K562 (cell line): ENCODE measurements at regions not wholly inside any gene's neighbourhood (a gene's known extent, or its start where the extent isn't known, plus 50 kb on each side); places are given as distances from the start of the nearest gene placed in this dataset.

Experiments used
- BHLHE40 ChIP-seq: IDR thresholded peaks from 2 replicates; pipeline ENCODE4 v1.6.1; 2011; ENCODE audit warnings: low read length, improper control_type of control experiment
- DMBX1 ChIP-seq: fragments of 250-450 bp; sonication (Bioruptor Pico); IDR thresholded peaks from 2 replicates; pipeline ENCODE4 v1.8.0; 2022; ENCODE audit warnings: inconsistent platforms, mild to moderate bottlenecking, moderate library complexity, borderline replicate concordance
- GATAD2B ChIP-seq: fragments of 450-650 bp; IDR thresholded peaks from 2 replicates; pipeline ENCODE4 v1.6.1; 2017; ENCODE audit warnings: mild to moderate bottlenecking, borderline replicate concordance
- KAT8 ChIP-seq: fragments of 450-650 bp; IDR thresholded peaks from 2 replicates; pipeline ENCODE4 v1.6.1; 2016; ENCODE audit warnings: low read depth, mild to moderate bottlenecking
- NUFIP1 ChIP-seq: fragments of 450-650 bp; IDR thresholded peaks from 2 replicates; pipeline ENCODE4 v1.6.1; 2018; ENCODE audit not compliant: partially characterized antibody
- POLR2G ChIP-seq: fragments of 200-400 bp; formaldehyde crosslinking; IDR thresholded peaks from 2 replicates; pipeline ENCODE4 v1.6.1; 2017; ENCODE audit warnings: low read depth, mild to moderate bottlenecking, antibody characterized with exemption, low read length, moderate library complexity
- REST ChIP-seq, 2 experiments: fragments of 450-650 bp; formaldehyde crosslinking in 1 of 2; IDR thresholded peaks; 2 replicates each; pipeline versions ENCODE4 v1.4.0 to v1.6.1; 2014 to 2020; ENCODE audit warnings: mild to moderate bottlenecking in 2 of 2, borderline replicate concordance in 1 of 2, low read depth in 1 of 2
- SAP30 ChIP-seq: fragments of 200-600 bp; sonication (generic); IDR thresholded peaks from 2 replicates; pipeline ENCODE4 v1.6.1; 2012; ENCODE audit warnings: borderline replicate concordance, low read depth, mild to moderate bottlenecking, moderate library complexity, low read length, control low read depth, inconsistent platforms; ENCODE audit not compliant: insufficient read depth, poor library complexity, severe bottlenecking
- SRF ChIP-seq, 2 experiments: fragments of 250-450, 450-650 bp in 1 of 2; sonication (Bioruptor Pico) in 1 of 2; sonication (generic) in 1 of 2; formaldehyde crosslinking; IDR thresholded peaks; 2 replicates each; pipeline versions ENCODE4 v1.5.0 to v1.5.1; 2020 to 2022; ENCODE audit warnings: mild to moderate bottlenecking in 1 of 2, missing genetic modification reagents in 1 of 2
- TAF7 ChIP-seq: fragments of 450-650 bp; IDR thresholded peaks from 2 replicates; pipeline ENCODE4 v1.6.1; 2016; ENCODE audit warnings: missing genetic modification characterization, missing compliant biosample characterization
- THAP12 ChIP-seq: fragments of 250-450 bp; sonication (Bioruptor Pico); IDR thresholded peaks from 2 replicates; pipeline ENCODE4 v1.9.0; 2021; ENCODE audit warnings: mild to moderate bottlenecking, inconsistent platforms
- ZBTB33 ChIP-seq: sonication (generic); formaldehyde crosslinking; IDR thresholded peaks from 2 replicates; pipeline ENCODE4 v1.8.1; 2023; ENCODE audit warnings: mild to moderate bottlenecking, missing genetic modification reagents
- ZNF143 ChIP-seq: sonication (generic); formaldehyde crosslinking; IDR thresholded peaks from 2 replicates; pipeline ENCODE4 v1.9.0; 2022; ENCODE audit warnings: mild to moderate bottlenecking, missing genetic modification reagents

- TF ChIP-seq SRF (CRISPR knock-in tag; IDR thresholded peaks at IDR 0.05) (peak; percentile 36 to 75; a peak in 1 of 4 replicates), KAT8 (no peak), DMBX1 (CRISPR knock-in tag) (peak; percentile 84), ZBTB33 (CRISPR knock-in tag) (peak; percentile 56), GATAD2B (no peak), THAP12 (peak; percentile 75), TAF7 (peak; percentile 95), SAP30 (peak; percentile 75), BHLHE40 (peak; percentile 20; the same call in 1 of the 2 replicates), POLR2G (peak; percentile 92), ZNF143 (CRISPR knock-in tag) (0 out of 2 replicates have a peak, but pooled peaks have one; percentile 53), REST (IDR thresholded peaks at IDR 0.05; ENCODE audit: borderline replicate concordance) (no peak), REST (CRISPR knock-in tag; IDR thresholded peaks at IDR 0.05; ENCODE audit: low read depth) (0 out of 2 replicates have a peak, but pooled peaks have one; percentile 23), NUFIP1 (no peak)
Measured at GRCh38 chr6:27838058-27838944, 73.9 kb downstream of the OR2B2 start (continued).
